OCI-LY7 (cell line): ENCODE measurements at regions not wholly inside any gene's neighbourhood (a gene's known extent, or its start where the extent isn't known, plus 50 kb on each side); places are given as distances from the start of the nearest gene placed in this dataset.

Experiments used
- EZH2phosphoT487 ChIP-seq: fragments of 200-600 bp; sonication (generic); IDR thresholded peaks from 2 replicates; pipeline ENCODE4 v1.6.1; 2018; ENCODE audit warnings: low read depth, borderline replicate concordance, mild to moderate bottlenecking, mixed run types, antibody characterized with exemption, low read length, moderate library complexity, mixed read lengths
- TF ChIP-seq, protein P1 (sequence below): fragments of 200-600 bp; sonication (generic); conservative IDR thresholded peaks from 2 replicates; pipeline ENCODE4 v1.5.1; 2014; ENCODE audit warnings: mild to moderate bottlenecking, antibody characterized with exemption, low read length, moderate library complexity, mixed read lengths

- TF ChIP-seq, protein P1, sequence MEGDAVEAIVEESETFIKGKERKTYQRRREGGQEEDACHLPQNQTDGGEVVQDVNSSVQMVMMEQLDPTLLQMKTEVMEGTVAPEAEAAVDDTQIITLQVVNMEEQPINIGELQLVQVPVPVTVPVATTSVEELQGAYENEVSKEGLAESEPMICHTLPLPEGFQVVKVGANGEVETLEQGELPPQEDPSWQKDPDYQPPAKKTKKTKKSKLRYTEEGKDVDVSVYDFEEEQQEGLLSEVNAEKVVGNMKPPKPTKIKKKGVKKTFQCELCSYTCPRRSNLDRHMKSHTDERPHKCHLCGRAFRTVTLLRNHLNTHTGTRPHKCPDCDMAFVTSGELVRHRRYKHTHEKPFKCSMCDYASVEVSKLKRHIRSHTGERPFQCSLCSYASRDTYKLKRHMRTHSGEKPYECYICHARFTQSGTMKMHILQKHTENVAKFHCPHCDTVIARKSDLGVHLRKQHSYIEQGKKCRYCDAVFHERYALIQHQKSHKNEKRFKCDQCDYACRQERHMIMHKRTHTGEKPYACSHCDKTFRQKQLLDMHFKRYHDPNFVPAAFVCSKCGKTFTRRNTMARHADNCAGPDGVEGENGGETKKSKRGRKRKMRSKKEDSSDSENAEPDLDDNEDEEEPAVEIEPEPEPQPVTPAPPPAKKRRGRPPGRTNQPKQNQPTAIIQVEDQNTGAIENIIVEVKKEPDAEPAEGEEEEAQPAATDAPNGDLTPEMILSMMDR, result no peak
- no peak for TF ChIP-seq EZH2phosphoT487
Observed at GRCh38 chr14:56889705-56890104, 79.4 kb upstream of the OTX2 start.
